ENCODE measurements at regions not wholly inside any gene's neighbourhood (a gene's known extent, or its start where the extent isn't known, plus 50 kb on each side); places are given as distances from the start of the nearest gene placed in this dataset.

- ATAC-seq = no peak
Measured at GRCh38 chr11:134559602-134559962, 147.5 kb upstream of the B3GAT1 start.

GRCh38 chr11:134558916-134559601 is 147.0 kb upstream of the B3GAT1 start:
- DNase-seq = no peak
- no peak for ATAC-seq
- intact Hi-C loops (cut with DNase I, micrococcal nuclease) = no loop called here

More at GRCh38 chr11:134559602-134559962, 147.5 kb upstream of the B3GAT1 start:
- intact Hi-C loops (cut with DNase I, micrococcal nuclease) = no loop called here
- DNase-seq = no peak

GRCh38 chr11:134558258-134558835 is 146.3 kb upstream of the B3GAT1 start:
- intact Hi-C loops (cut with DNase I, micrococcal nuclease) = no loop called here
- ATAC-seq = no peak

GRCh38 chr11:134557571-134558257 is 145.7 kb upstream of the B3GAT1 start:
- DNase-seq (no peak), ATAC-seq (no peak)
- intact Hi-C loops (cut with DNase I, micrococcal nuclease) = no loop called here

More at GRCh38 chr11:134558258-134558835, 146.3 kb upstream of the B3GAT1 start:
- DNase-seq = no peak

- ATAC-seq = no peak
- DNase-seq = no peak
- intact Hi-C loops (cut with DNase I, micrococcal nuclease) = no loop called here
Measured at GRCh38 chr11:134556186-134556585, 144.1 kb upstream of the B3GAT1 start.

- intact Hi-C loops (cut with DNase I, micrococcal nuclease) = no loop called here
- ATAC-seq (no peak), DNase-seq (no peak)
Measured at GRCh38 chr11:134555510-134555909, 143.5 kb upstream of the B3GAT1 start.

- no peak for ATAC-seq
- intact Hi-C loops (cut with DNase I, micrococcal nuclease) = no loop called here
- no peak for DNase-seq
Measured at GRCh38 chr11:134554861-134555260, 142.8 kb upstream of the B3GAT1 start.

- ATAC-seq (no peak), DNase-seq (no peak)
- intact Hi-C loops (cut with DNase I, micrococcal nuclease) = no loop called here
Measured at GRCh38 chr11:134554106-134554505, 142.1 kb upstream of the B3GAT1 start.

GRCh38 chr11:134552749-134553148 is 140.7 kb upstream of the B3GAT1 start:
- intact Hi-C loops (cut with DNase I, micrococcal nuclease) = no loop called here
- ATAC-seq = no peak
- no peak for DNase-seq

- no peak for ATAC-seq
- intact Hi-C loops (cut with DNase I, micrococcal nuclease) = no loop called here
- DNase-seq = no peak
Measured at GRCh38 chr11:134545521-134545920, 133.5 kb upstream of the B3GAT1 start.

GRCh38 chr11:134544095-134544815 is 132.2 kb upstream of the B3GAT1 start:
- no peak for DNase-seq
- no peak for ATAC-seq
- intact Hi-C loops (cut with DNase I, micrococcal nuclease) = no loop called here

- intact Hi-C loops (cut with DNase I, micrococcal nuclease) = no loop called here
- ATAC-seq = no peak
- no peak for DNase-seq
Measured at GRCh38 chr11:134543645-134544044, 131.6 kb upstream of the B3GAT1 start.

GRCh38 chr11:134543241-134543640 is 131.2 kb upstream of the B3GAT1 start:
- intact Hi-C loops (cut with DNase I, micrococcal nuclease) = no loop called here
- no peak for DNase-seq
- no peak for ATAC-seq

- ATAC-seq = peak; percentile 95
- intact Hi-C loops (cut with DNase I, micrococcal nuclease) = no loop called here
- peak; percentile 52 to 74 for DNase-seq
Measured at GRCh38 chr11:134542401-134543165, 130.5 kb upstream of the B3GAT1 start.

GRCh38 chr11:134541951-134542350 is 129.9 kb upstream of the B3GAT1 start:
- intact Hi-C loops (cut with DNase I, micrococcal nuclease) = no loop called here
- ATAC-seq (no peak), DNase-seq (no peak)

GRCh38 chr11:134541355-134541754 is 129.3 kb upstream of the B3GAT1 start:
- DNase-seq (no peak), ATAC-seq (no peak)
- intact Hi-C loops (cut with DNase I, micrococcal nuclease) = no loop called here

- intact Hi-C loops (cut with DNase I, micrococcal nuclease) = no loop called here
- DNase-seq = no peak
- ATAC-seq = no peak
Measured at GRCh38 chr11:134539285-134539684, 127.2 kb upstream of the B3GAT1 start.

- intact Hi-C loops (cut with DNase I, micrococcal nuclease) = no loop called here
- ATAC-seq = no peak
Measured at GRCh38 chr11:134538742-134539141, 126.7 kb upstream of the B3GAT1 start.

GRCh38 chr11:134537941-134538340 is 125.9 kb upstream of the B3GAT1 start:
- intact Hi-C loops (cut with DNase I, micrococcal nuclease) = no loop called here
- DNase-seq (peak in 1 of 2 donors; percentile 10), ATAC-seq (no peak)

More at GRCh38 chr11:134538742-134539141, 126.7 kb upstream of the B3GAT1 start:
- no peak for DNase-seq
